Hematopoietic multipotent progenitor cell (in vitro differentiated cells): ENCODE measurements at regions not wholly inside any gene's neighbourhood (a gene's known extent, or its start where the extent isn't known, plus 50 kb on each side); places are given as distances from the start of the nearest gene placed in this dataset.

Experiments used
- DNase-seq, 3 donors: peaks; one replicate each; pipeline ENCODE4 v3.0.0-alpha.2; 2011 to 2015; ENCODE audit warnings: low read depth in 2 of 3, low spot score in 2 of 3

GRCh38 chr1:104921525-104921924 is 1171.8 kb downstream of the AMY1C start:
- DNase-seq: no peak

GRCh38 chr1:104923075-104923474 is 1173.4 kb downstream of the AMY1C start:
- no peak for DNase-seq

GRCh38 chr1:104929280-104929679 is 1179.6 kb downstream of the AMY1C start:
- DNase-seq: no peak

GRCh38 chr1:104932030-104932915 is 1182.6 kb downstream of the AMY1C start:
- DNase-seq: no peak

GRCh38 chr1:104932949-104933679 is 1183.4 kb downstream of the AMY1C start:
- DNase-seq: no peak

GRCh38 chr1:104933846-104934245 is 1184.1 kb downstream of the AMY1C start:
- DNase-seq: no peak

GRCh38 chr1:104945406-104945805 is 1195.7 kb downstream of the AMY1C start:
- DNase-seq: no peak

- no peak for DNase-seq
These were observed 1197.0 kb downstream of the AMY1C start for GRCh38 chr1:104946558-104947210.

- no peak for DNase-seq
These were observed 1203.9 kb downstream of the AMY1C start for GRCh38 chr1:104953555-104953954.

- DNase-seq: no peak
These were observed 1223.8 kb downstream of the AMY1C start for GRCh38 chr1:104973516-104973915.

GRCh38 chr1:104979651-104980050 is 1230.0 kb downstream of the AMY1C start:
- DNase-seq: no peak

GRCh38 chr1:104987210-104987609 is 1237.5 kb downstream of the AMY1C start:
- no peak for DNase-seq

- DNase-seq: no peak
These were observed 1239.3 kb downstream of the AMY1C start for GRCh38 chr1:104989012-104989411.

GRCh38 chr1:104991702-104992101 is 1242.0 kb downstream of the AMY1C start:
- DNase-seq: no peak

- no peak for DNase-seq
These were observed 1251.1 kb downstream of the AMY1C start for GRCh38 chr1:105000793-105001192.

- DNase-seq: no peak
These were observed 1254.8 kb downstream of the AMY1C start for GRCh38 chr1:105004515-105004914.

- DNase-seq: no peak
These were observed 1256.0 kb downstream of the AMY1C start for GRCh38 chr1:105005594-105006195.

GRCh38 chr1:105017587-105017986 is 1267.9 kb downstream of the AMY1C start:
- DNase-seq: no peak

- no peak for DNase-seq
These were observed 1274.0 kb downstream of the AMY1C start for GRCh38 chr1:105023719-105024118.

- no peak for DNase-seq
These were observed 1278.3 kb downstream of the AMY1C start for GRCh38 chr1:105027838-105028471.

GRCh38 chr1:105072446-105072845 is 1322.7 kb downstream of the AMY1C start:
- no peak for DNase-seq
